Mucosa of descending colon (tissue), 3 donors: ENCODE measurements at regions not wholly inside any gene's neighbourhood (a gene's known extent, or its start where the extent isn't known, plus 50 kb on each side); places are given as distances from the start of the nearest gene placed in this dataset.

Experiments used
- ATAC-seq: fragments of 200-7000 bp; cut with Tn5 transposase; one replicate; pipeline ENCODE4 v1.9.1; 2020; ENCODE audit warnings: mild to moderate bottlenecking, moderate library complexity
- DNase-seq, 3 donors: peaks; one replicate each; pipeline ENCODE4 v3.0.0-alpha.2; 2020
- H3K36me3 ChIP-seq: fragments of 200-600 bp; one replicate; pipeline ENCODE4 v1.8.0; 2021; ENCODE audit warnings: low read depth, mild to moderate bottlenecking
- H3K4me1 ChIP-seq: fragments of 200-600 bp; one replicate; pipeline ENCODE4 v1.8.0; 2021; ENCODE audit warnings: low read depth, mild to moderate bottlenecking
- H3K4me3 ChIP-seq: fragments of 200-600 bp; one replicate; pipeline ENCODE4 v1.8.0; 2021; ENCODE audit warnings: mild to moderate bottlenecking
- H3K9me3 ChIP-seq: fragments of 200-600 bp; one replicate; pipeline ENCODE4 v1.8.0; 2021; ENCODE audit warnings: mild to moderate bottlenecking
- intact Hi-C, 2 donors: fragments of 100-400 bp; cut with DNase I in 1 of 2; cut with micrococcal nuclease in 1 of 2; formaldehyde crosslinking; loops; one replicate each; pipeline versions ENCODE4 v1.11.0 to v1.11.1; 2022; cut with DNase I, micrococcal nuclease
- TF ChIP-seq, protein P1 (sequence below): fragments of 200-600 bp; IDR thresholded peaks from one replicate; pipeline ENCODE4 v1.8.0; 2022; ENCODE audit warnings: antibody characterized with exemption, mild to moderate bottlenecking
- donor health status: DM: no; HTN: no; CAD: no; lungs with moderate emphysema.
- donor health status: DM: no; HTN: no; CAD: no.
- donor health status: DM: no; HTN: yes; CAD: no.

DNA sequence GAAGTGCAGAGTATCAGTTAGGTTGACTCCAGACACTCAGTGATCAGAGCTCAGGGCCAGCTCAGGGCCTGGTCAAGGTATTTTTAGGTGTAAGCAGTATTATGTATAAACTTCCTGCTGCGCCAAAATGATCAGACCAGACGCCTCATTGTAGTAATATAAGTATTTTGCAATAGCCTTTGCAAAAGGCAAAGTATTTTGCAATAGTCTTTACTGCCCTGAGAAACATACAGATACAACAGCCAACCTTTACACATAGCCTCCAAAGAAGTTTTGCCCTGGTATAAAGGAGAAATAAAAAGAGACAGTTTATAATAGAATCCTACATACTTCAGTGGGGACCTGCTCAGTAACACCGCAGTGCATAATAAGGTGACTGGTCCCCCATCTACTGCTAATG, 333.0 kb upstream of the EEF2KMT start:
- H3K9me3 ChIP-seq, result no peaks in the 10 kb centered on the region
- DNase-seq, result no peak
- TF ChIP-seq, protein P1, sequence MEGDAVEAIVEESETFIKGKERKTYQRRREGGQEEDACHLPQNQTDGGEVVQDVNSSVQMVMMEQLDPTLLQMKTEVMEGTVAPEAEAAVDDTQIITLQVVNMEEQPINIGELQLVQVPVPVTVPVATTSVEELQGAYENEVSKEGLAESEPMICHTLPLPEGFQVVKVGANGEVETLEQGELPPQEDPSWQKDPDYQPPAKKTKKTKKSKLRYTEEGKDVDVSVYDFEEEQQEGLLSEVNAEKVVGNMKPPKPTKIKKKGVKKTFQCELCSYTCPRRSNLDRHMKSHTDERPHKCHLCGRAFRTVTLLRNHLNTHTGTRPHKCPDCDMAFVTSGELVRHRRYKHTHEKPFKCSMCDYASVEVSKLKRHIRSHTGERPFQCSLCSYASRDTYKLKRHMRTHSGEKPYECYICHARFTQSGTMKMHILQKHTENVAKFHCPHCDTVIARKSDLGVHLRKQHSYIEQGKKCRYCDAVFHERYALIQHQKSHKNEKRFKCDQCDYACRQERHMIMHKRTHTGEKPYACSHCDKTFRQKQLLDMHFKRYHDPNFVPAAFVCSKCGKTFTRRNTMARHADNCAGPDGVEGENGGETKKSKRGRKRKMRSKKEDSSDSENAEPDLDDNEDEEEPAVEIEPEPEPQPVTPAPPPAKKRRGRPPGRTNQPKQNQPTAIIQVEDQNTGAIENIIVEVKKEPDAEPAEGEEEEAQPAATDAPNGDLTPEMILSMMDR, result no peak
- no peaks in the 10 kb centered on the region for H3K36me3 ChIP-seq
- ATAC-seq, result no peak
- H3K4me3 ChIP-seq, result no peak overlapping the region
- intact Hi-C loops, result no loop called here
- H3K4me1 ChIP-seq, result no peaks in the 10 kb centered on the region

DNA sequence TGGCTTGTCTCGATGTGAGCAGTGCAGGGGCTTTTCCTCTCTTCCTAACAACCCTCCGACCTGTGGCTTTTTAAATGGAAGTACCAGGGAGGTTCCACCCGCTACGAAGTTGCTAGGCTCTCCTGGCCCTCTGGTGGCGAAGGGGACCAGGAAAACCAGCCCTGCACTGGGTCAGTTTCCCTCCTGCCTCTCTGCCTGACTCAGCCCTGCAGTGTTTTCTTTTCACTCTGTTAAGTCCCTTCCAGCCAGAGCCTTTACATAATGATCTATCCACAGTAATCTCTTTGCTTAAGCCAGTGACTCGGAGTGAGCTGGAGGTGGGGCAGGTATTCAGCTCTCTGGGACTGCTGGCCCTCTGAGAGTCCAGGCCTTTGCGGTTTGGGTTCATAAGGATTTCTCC, 331.3 kb upstream of the EEF2KMT start:
- H3K4me1 ChIP-seq, result no peaks in the 10 kb centered on the region
- DNase-seq (peak in 2 of 3 donors; percentile 54 to 58), ATAC-seq (peak; percentile 73)
- intact Hi-C loops, result no loop called here
- TF ChIP-seq, protein P1, result no peak
- H3K36me3 ChIP-seq, result no peaks in the 10 kb centered on the region
- no peaks in the 10 kb centered on the region for H3K9me3 ChIP-seq
- H3K4me3 ChIP-seq, result no peak overlapping the region

DNA sequence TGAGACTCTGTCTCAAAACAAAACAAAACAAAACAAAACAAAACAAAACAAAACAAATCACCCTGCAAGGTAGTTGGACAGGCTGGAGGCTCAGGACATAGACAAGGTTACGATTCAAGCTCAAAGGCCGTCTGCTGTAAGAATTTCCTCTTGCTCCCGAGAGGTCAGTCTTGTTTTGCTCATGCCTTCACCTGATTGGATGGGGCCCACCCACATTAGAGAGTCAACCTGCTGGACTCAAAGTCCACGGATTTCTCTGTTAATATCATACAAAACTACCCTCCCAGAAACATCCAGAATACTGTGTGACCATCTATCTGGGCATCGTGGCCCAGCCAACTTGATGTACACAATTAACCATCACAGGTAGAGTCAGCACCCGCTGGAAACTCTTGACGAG, 330.0 kb upstream of the EEF2KMT start:
- Histone ChIP-seq H3K36me3 (no peaks in the 10 kb centered on the region), H3K4me3 (no peak overlapping the region), H3K9me3 (no peaks in the 10 kb centered on the region), H3K4me1 (no peaks in the 10 kb centered on the region)
- DNase-seq (no peak), ATAC-seq (no peak)
- intact Hi-C loops, result no loop called here
- TF ChIP-seq, protein P1, result no peak

DNA sequence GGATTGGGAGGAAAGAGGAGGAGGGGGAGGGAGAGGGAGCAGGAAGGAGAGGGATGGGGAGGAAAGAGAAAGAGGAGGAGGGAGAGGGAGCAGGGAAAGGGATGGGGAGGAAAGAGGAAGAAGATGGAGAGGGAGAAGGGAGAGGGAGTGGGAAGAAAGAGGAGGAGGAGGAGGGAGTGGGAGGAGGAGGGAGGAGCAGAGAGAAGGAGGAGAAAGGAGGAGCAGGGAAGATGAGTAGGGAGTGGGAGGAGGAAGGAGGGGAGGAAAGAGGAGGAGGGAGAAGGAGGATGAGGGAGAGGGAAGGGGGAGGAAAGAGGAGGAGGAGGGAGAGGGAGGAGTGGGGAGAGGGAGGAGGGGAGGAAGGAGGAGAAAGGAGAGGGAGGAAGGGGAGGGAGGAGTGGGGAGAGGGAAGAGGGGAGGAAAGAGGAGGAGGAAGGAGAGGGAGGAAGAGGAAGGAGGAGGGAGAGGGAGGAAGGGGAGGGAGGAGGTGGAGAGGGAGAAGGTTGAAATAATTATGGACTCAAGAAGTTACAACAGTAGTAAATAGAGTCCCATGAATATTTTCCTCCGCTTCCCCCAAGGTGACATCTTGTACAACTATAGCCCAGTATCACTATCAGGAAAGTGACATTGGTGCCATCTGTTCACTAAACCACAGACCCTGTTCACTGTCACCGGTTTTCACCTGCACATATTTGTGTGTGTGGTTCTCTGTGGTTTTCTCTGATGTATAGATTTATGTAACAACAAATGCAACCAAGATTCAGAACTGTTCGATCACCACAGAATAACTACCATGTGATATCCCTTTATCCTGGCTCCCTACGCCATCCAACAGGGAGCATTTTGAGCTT, 325.3 kb upstream of the EEF2KMT start:
- TF ChIP-seq, protein P1, result no peak
- DNase-seq (no peak), ATAC-seq (no peak)
- Histone ChIP-seq H3K4me3 (no peak overlapping the region), H3K36me3 (no peaks in the 10 kb centered on the region), H3K4me1 (no peaks in the 10 kb centered on the region), H3K9me3 (no peaks in the 10 kb centered on the region)
- intact Hi-C loops, result no loop called here

DNA sequence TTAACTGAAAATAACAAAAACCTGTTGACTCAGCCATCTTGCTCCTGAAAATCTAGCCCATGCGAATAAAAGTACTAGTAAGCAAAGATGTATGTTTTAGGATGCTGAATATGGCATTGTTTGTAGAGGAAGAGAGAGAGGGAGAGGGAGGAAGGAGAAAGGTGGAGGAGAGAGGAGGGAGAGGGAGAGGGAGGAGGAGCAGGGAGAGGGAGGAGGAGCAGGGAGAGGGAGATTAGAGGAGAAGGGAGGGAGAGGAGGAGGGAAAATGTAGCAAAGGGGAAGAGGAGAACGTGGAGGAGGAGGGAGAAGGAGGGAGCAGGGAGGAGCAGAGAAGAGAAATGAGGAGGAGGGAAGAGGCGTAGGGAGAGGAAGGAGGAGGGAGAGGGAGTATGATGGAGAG, 324.5 kb upstream of the EEF2KMT start:
- Histone ChIP-seq H3K4me1 (no peaks in the 10 kb centered on the region), H3K4me3 (no peak overlapping the region), H3K36me3 (no peaks in the 10 kb centered on the region), H3K9me3 (no peaks in the 10 kb centered on the region)
- intact Hi-C loops, result no loop called here
- ATAC-seq (no peak), DNase-seq (no peak)
- TF ChIP-seq, protein P1, result no peak
